Type B pancreatic cell (in vitro differentiated cells): ENCODE measurements at regions not wholly inside any gene's neighbourhood (a gene's known extent, or its start where the extent isn't known, plus 50 kb on each side); places are given as distances from the start of the nearest gene placed in this dataset.
"Not testable (repeated sequence)": the region's sequence is repeated elsewhere in the genome, so short reads cannot be mapped to it uniquely, and the experiment has no call there.

ENCODE experiments used
- DNase-seq: peaks from one replicate; pipeline ENCODE4 v3.0.0; 2021; ENCODE audit warnings: mixed read lengths; ENCODE audit not compliant: unreplicated experiment; ENCODE audit errors: extremely low spot score
- H3K27ac Mint-ChIP-seq: 2 replicates; pipeline ENCODE4 v1.8.0; 2021; ENCODE audit warnings: mild to moderate bottlenecking, mixed read lengths
- H3K27me3 Mint-ChIP-seq: 2 replicates; pipeline ENCODE4 v1.8.0; 2021; ENCODE audit warnings: mixed read lengths
- H3K36me3 Mint-ChIP-seq: 2 replicates; pipeline ENCODE4 v1.8.0; 2021; ENCODE audit warnings: mixed read lengths
- H3K4me1 Mint-ChIP-seq: one replicate; pipeline ENCODE4 v1.8.0; 2021; ENCODE audit warnings: mixed read lengths; ENCODE audit not compliant: unreplicated experiment
- H3K4me3 Mint-ChIP-seq: 2 replicates; pipeline ENCODE4 v1.8.0; 2021; ENCODE audit warnings: mild to moderate bottlenecking, mixed read lengths
- H3K9me3 Mint-ChIP-seq: 2 replicates; pipeline ENCODE4 v1.8.0; 2021; ENCODE audit warnings: mixed read lengths
- TF ChIP-seq, protein P1 (sequence below): fragments of 200-600 bp; sonication (generic); conservative IDR thresholded peaks from 2 replicates; pipeline ENCODE4 v1.5.0; 2021; ENCODE audit warnings: antibody characterized with exemption, mild to moderate bottlenecking

DNA sequence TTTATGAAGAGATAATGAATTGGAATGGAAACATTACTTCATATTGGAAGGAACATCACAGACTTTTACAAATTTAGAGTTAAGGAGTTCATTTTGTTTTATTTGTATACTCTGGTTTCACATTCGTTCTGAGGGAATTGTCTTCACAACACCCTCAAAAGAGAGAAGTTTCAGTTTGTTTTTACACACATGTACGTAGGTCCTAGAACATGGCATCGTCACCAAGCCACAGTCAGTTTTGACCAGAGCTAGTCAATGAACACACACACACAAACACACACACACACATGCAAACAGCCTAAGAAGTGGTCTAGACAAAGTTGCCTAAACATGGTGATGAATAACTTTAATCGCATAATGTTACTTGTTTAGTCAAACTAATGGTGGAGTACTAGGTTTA, 427.9 kb upstream of the BCHE start:
- H3K27ac Mint-ChIP-seq, result no peak overlapping the region
- DNase-seq, result no peak
- H3K27me3 Mint-ChIP-seq, result no peaks in the 10 kb centered on the region
- TF ChIP-seq, protein P1, sequence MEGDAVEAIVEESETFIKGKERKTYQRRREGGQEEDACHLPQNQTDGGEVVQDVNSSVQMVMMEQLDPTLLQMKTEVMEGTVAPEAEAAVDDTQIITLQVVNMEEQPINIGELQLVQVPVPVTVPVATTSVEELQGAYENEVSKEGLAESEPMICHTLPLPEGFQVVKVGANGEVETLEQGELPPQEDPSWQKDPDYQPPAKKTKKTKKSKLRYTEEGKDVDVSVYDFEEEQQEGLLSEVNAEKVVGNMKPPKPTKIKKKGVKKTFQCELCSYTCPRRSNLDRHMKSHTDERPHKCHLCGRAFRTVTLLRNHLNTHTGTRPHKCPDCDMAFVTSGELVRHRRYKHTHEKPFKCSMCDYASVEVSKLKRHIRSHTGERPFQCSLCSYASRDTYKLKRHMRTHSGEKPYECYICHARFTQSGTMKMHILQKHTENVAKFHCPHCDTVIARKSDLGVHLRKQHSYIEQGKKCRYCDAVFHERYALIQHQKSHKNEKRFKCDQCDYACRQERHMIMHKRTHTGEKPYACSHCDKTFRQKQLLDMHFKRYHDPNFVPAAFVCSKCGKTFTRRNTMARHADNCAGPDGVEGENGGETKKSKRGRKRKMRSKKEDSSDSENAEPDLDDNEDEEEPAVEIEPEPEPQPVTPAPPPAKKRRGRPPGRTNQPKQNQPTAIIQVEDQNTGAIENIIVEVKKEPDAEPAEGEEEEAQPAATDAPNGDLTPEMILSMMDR, result no peak
- H3K4me3 Mint-ChIP-seq, result no peak overlapping the region
- H3K4me1 Mint-ChIP-seq, result no peaks in the 10 kb centered on the region
- H3K36me3 Mint-ChIP-seq, result no peaks in the 10 kb centered on the region
- H3K9me3 Mint-ChIP-seq, result no peaks in the 10 kb centered on the region

DNA sequence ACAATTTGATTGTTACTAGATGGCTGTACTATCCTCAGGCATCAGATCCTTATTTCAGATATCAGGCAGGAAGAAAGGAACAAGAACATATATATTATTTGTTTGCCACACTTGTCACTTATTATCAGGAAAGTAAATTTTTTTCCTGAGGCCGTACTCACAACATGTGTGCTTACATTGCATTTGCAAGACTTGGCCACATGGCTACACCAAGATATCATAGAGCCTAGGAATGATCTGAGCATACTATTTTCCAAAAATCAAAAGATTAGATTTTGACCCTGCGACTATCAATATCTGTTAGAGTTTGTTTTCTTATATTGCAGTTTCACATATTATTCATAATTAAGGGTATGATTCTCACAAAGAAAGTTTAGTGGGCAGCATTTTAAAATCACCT, 426.2 kb upstream of the BCHE start:
- TF ChIP-seq, protein P1, result no peak
- H3K27me3 Mint-ChIP-seq, result no peaks in the 10 kb centered on the region
- DNase-seq, result no peak
- no peaks in the 10 kb centered on the region for H3K36me3 Mint-ChIP-seq
- H3K27ac Mint-ChIP-seq, result no peak overlapping the region
- H3K4me1 Mint-ChIP-seq, result no peaks in the 10 kb centered on the region
- H3K4me3 Mint-ChIP-seq, result no peak overlapping the region
- H3K9me3 Mint-ChIP-seq, result no peaks in the 10 kb centered on the region

- not testable (repeated sequence) for H3K27me3 Mint-ChIP-seq, H3K36me3 Mint-ChIP-seq, H3K4me1 Mint-ChIP-seq, H3K4me3 Mint-ChIP-seq, H3K27ac Mint-ChIP-seq, H3K9me3 Mint-ChIP-seq
- DNase-seq, result peak; percentile 55
Measured at GRCh38 chr3:166258293-166258850, 421.1 kb upstream of the BCHE start.

DNA sequence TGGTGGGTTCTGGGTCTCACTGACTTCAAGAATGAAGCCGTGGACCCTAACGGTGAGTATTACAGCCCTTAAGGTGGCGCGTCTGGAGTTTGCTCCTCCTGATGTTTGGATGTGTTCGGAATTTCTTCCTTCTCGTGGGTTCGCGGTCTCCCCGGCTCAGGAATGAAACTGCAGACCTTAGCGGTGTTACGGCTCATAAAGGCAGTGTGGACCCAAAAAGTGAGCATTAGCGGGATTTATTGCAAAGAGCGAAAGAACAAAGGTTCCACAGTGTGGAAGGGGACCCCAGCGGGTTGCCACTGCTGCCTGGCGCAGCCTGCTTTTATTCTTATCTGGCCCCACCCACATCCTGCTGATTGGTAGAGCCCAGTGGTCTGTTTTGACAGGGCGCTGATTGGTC, 420.5 kb upstream of the BCHE start:
- Mint-ChIP-seq H3K36me3 (no peaks in the 10 kb centered on the region), H3K4me3 (no peak overlapping the region), H3K9me3 (no peaks in the 10 kb centered on the region), H3K27ac (no peak overlapping the region), H3K27me3 (no peaks in the 10 kb centered on the region), H3K4me1 (no peaks in the 10 kb centered on the region)
- DNase-seq, result no peak
- TF ChIP-seq, protein P1, result no peak

DNA sequence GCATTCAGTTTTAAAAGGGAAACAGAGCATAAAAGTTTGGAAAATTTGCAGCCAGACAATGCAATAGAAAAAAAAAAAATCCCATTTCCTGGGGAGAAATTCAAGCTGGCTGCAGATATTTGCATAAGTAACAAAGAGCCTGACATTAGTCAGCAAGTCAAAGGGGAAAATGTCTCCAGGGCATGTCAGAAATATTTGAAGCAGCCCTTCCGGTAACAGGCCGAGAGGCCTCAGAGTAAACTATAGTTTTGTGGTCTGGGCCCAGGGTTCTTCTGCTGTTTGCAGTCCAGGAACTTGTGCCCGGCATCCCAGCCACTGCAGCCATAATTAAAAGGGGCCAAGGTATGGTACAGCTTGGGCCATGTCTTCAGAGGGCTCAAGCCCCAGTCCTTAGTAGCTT, 411.6 kb upstream of the BCHE start:
- H3K27me3 Mint-ChIP-seq, result no peaks in the 10 kb centered on the region
- no peaks in the 10 kb centered on the region for H3K36me3 Mint-ChIP-seq
- no peak overlapping the region for H3K4me3 Mint-ChIP-seq
- no peak for DNase-seq
- H3K4me1 Mint-ChIP-seq, result no peaks in the 10 kb centered on the region
- no peak overlapping the region for H3K27ac Mint-ChIP-seq
- H3K9me3 Mint-ChIP-seq, result no peaks in the 10 kb centered on the region
- TF ChIP-seq, protein P1, result no peak

DNA sequence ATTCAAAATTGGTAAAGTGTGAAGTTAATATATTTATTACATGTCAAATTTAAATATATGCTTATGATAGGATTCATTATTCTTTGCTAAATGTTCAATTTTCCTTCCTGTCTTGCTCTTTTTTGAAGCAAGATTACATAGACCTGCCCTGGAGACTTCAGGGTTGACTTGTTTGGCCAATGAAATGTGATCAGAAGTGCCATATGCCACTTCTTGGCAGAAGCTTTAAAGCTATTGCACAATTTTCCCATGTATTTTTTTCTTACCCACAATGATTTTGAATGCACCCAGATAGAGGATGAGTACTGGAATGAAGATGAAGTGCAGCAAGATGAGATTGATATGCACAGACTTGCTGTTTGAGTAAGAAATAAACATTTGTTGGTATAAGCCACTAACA, 406.3 kb upstream of the BCHE start:
- Mint-ChIP-seq H3K4me1 (no peaks in the 10 kb centered on the region), H3K36me3 (no peaks in the 10 kb centered on the region), H3K27me3 (no peaks in the 10 kb centered on the region), H3K27ac (no peak overlapping the region), H3K4me3 (no peak overlapping the region), H3K9me3 (no peaks in the 10 kb centered on the region)
- TF ChIP-seq, protein P1, result no peak
- DNase-seq, result no peak
